IMR-90 (cell line): ENCODE measurements at regions not wholly inside any gene's neighbourhood (a gene's known extent, or its start where the extent isn't known, plus 50 kb on each side); places are given as distances from the start of the nearest gene placed in this dataset.

Source experiments
- ATAC-seq: fragments of 200-7000 bp; cut with Tn5 transposase; 2 replicates; pipeline ENCODE4 v1.9.1; 2020; ENCODE audit warnings: low read depth, mild to moderate bottlenecking, moderate library complexity
- BruUV-seq: library from RNA; stranded (reverse); fragments of 400-500 nt; replicated peaks from 2 replicates; lab custom pipeline; 2021; lab: Mats Ljungman, UMichigan
- CTCF ChIA-PET: fragments of 300-600 bp; formaldehyde crosslinking; extraction: SDS; loops from one replicate; lab custom pipeline; 2021; ENCODE audit warnings: antibody characterized with exemption; lab: Yijun Ruan, JAX
- POLR2A ChIA-PET: fragments of 300-600 bp; sonication (Branson Sonifier 250); formaldehyde crosslinking; loops from one replicate; lab custom pipeline; 2022; ENCODE audit warnings: antibody characterized with exemption; ENCODE audit not compliant: unreplicated experiment; lab: Charles Lee
- DNase-seq: peaks from one replicate; pipeline ENCODE4 v3.0.0; 2013
- H2AFZ ChIP-seq: replicated peaks from 2 replicates; pipeline ENCODE3; 2013; ENCODE audit warnings: low read length, mild to moderate bottlenecking; ENCODE audit not compliant: poor library complexity
- H2AK5ac ChIP-seq: 2 replicates; pipeline ENCODE4 v1.6.1; 2013; ENCODE audit warnings: low read depth, low read length, inconsistent platforms
- H2AK9ac ChIP-seq: replicated peaks from 2 replicates; pipeline ENCODE3; 2013; ENCODE audit warnings: mild to moderate bottlenecking, low read depth, low read length, moderate library complexity; ENCODE audit not compliant: poor library complexity
- H2BK120ac ChIP-seq: 2 replicates; pipeline ENCODE4 v1.6.1; 2013; ENCODE audit warnings: low read depth, low read length, inconsistent platforms
- H2BK15ac ChIP-seq: 3 replicates; pipeline ENCODE4 v1.6.1; 2013; ENCODE audit warnings: low read depth, low read length, inconsistent platforms
- H2BK20ac ChIP-seq: 2 replicates; pipeline ENCODE4 v1.6.1; 2013; ENCODE audit warnings: low read depth, mild to moderate bottlenecking, inconsistent platforms, low read length, moderate library complexity
- H2BK5ac ChIP-seq: 2 replicates; pipeline ENCODE4 v1.6.1; 2013; ENCODE audit warnings: mild to moderate bottlenecking, low read depth, low read length, inconsistent platforms; ENCODE audit not compliant: poor library complexity, severe bottlenecking
- H3K14ac ChIP-seq: replicated peaks from 2 replicates; pipeline ENCODE4 v1.6.1; 2013; ENCODE audit warnings: low read depth, low read length, inconsistent platforms
- H3K18ac ChIP-seq: 2 replicates; pipeline ENCODE4 v1.6.1; 2013; ENCODE audit warnings: low read depth, low read length, control low read depth
- H3K23ac ChIP-seq: 2 replicates; pipeline ENCODE4 v1.6.1; 2013; ENCODE audit warnings: low read depth, low read length, inconsistent platforms
- H3K27ac ChIP-seq: 2 replicates; pipeline ENCODE4 v1.5.1; 2013; ENCODE audit warnings: mild to moderate bottlenecking, control low read depth, low read length; ENCODE audit not compliant: insufficient read depth
- H3K27me3 ChIP-seq: 2 replicates; pipeline ENCODE4 v1.6.1; 2013; ENCODE audit warnings: low read length; ENCODE audit not compliant: control insufficient read depth, insufficient read depth
- H3K36me3 ChIP-seq: 2 replicates; pipeline ENCODE4 v1.6.1; 2013; ENCODE audit warnings: low read length, mixed read lengths; ENCODE audit not compliant: control insufficient read depth, insufficient read depth
- H3K4ac ChIP-seq: 2 replicates; pipeline ENCODE4 v1.6.1; 2013; ENCODE audit warnings: low read depth, low read length, inconsistent platforms
- H3K4me1 ChIP-seq: 2 replicates; pipeline ENCODE4 v1.6.1; 2013; ENCODE audit warnings: low read length, mixed read lengths; ENCODE audit not compliant: control insufficient read depth, insufficient read depth
- H3K4me2 ChIP-seq: 2 replicates; pipeline ENCODE4 v1.6.1; 2013; ENCODE audit warnings: low read depth, mild to moderate bottlenecking, control low read depth, low read length, moderate library complexity
- H3K4me3 ChIP-seq: 2 replicates; pipeline ENCODE4 v1.5.1; 2013; ENCODE audit warnings: low read depth, mild to moderate bottlenecking, control low read depth, low read length, moderate library complexity; ENCODE audit not compliant: insufficient read depth
- H3K56ac ChIP-seq: 2 replicates; pipeline ENCODE4 v1.6.1; 2013; ENCODE audit warnings: low read length, inconsistent platforms; ENCODE audit not compliant: insufficient read depth; ENCODE audit errors: extremely low read depth
- H3K79me1 ChIP-seq, 2 experiments: 2 replicates each; pipeline ENCODE4 v1.6.1; 2013; ENCODE audit warnings: low read length in 2 of 2, inconsistent platforms in 1 of 2, low read depth in 1 of 2
- H3K9ac ChIP-seq: 2 replicates; pipeline ENCODE4 v1.6.1; 2013; ENCODE audit warnings: low read depth, low read length, control low read depth
- H3K9me1 ChIP-seq: 2 replicates; pipeline ENCODE4 v1.6.1; 2013; ENCODE audit warnings: low read length, inconsistent platforms; ENCODE audit not compliant: insufficient read depth
- H3K9me3 ChIP-seq: 2 replicates; pipeline ENCODE4 v1.6.1; 2013; ENCODE audit warnings: low read length; ENCODE audit not compliant: control insufficient read depth, insufficient read depth
- H4K20me1 ChIP-seq: 2 replicates; pipeline ENCODE4 v1.6.1; 2013; ENCODE audit warnings: low read length, inconsistent platforms; ENCODE audit not compliant: insufficient read depth
- H4K5ac ChIP-seq: 2 replicates; pipeline ENCODE4 v1.6.1; 2013; ENCODE audit warnings: mild to moderate bottlenecking, low read depth, low read length, control low read depth
- H4K8ac ChIP-seq, 2 experiments: 2 replicates each; pipeline ENCODE4 v1.6.1; 2013; ENCODE audit warnings: low read depth in 2 of 2, low read length in 2 of 2, control low read depth in 1 of 2, inconsistent platforms in 1 of 2
- H4K91ac ChIP-seq: 2 replicates; pipeline ENCODE4 v1.6.1; 2013; ENCODE audit warnings: low read depth, low read length, inconsistent platforms; ENCODE audit not compliant: insufficient read depth
- CTCF ChIP-seq: conservative IDR thresholded peaks from 2 replicates; pipeline ENCODE4 v1.5.1; 2012; ENCODE audit warnings: mild to moderate bottlenecking, low read depth, low read length, improper control_type of control experiment
- MAFK ChIP-seq: IDR thresholded peaks from 2 replicates; pipeline ENCODE4 v1.6.1; 2012; ENCODE audit warnings: low read depth, low read length, improper control_type of control experiment
- RAD21 ChIP-seq: IDR thresholded peaks from 2 replicates; pipeline ENCODE4 v1.6.1; 2012; ENCODE audit warnings: low read length, improper control_type of control experiment
- RFX5 ChIP-seq: IDR thresholded peaks from 2 replicates; pipeline ENCODE4 v1.8.0; 2012; ENCODE audit warnings: low read depth, mild to moderate bottlenecking, low read length, moderate library complexity
- WGBS, 2 experiments: methylation state at CpG; one replicate each; pipeline versions ENCODE4 v1.1.5 to v1.1.7; 2013; ENCODE audit warnings: missing lambda C conversion rate in 2 of 2; ENCODE audit not compliant: insufficient read length in 1 of 2; ENCODE audit errors: extremely low coverage in 2 of 2; 5-methylcytosine and 5-hydroxymethylcytosine counted together
- dilution Hi-C: fragments of 300-500 bp; cut with HindIII; formaldehyde crosslinking; loops from one replicate; pipeline ENCODE4 v1.14.3; 2018; ENCODE audit warnings: low sequenced_read_pairs; ENCODE audit not compliant: unreplicated experiment
- in situ Hi-C: fragments of 300-500 bp; cut with MboI; formaldehyde crosslinking; loops from 3 replicates; pipeline ENCODE4 v1.14.3; 2019; ENCODE audit warnings: low sequenced_read_pairs, inconsistent platforms, mixed read lengths
- intact Hi-C: fragments of 100-400 bp; cut with micrococcal nuclease; formaldehyde crosslinking; loops from 2 replicates; pipeline ENCODE4 v1.10.0; 2022

- in situ Hi-C loops, result no loop called here
These were observed 100.3 kb downstream of the PCSK1 start for GRCh38 chr5:96332535-96333366.

More at GRCh38 chr5:96332535-96333366, 100.3 kb downstream of the PCSK1 start:
- 100% methylated on average over 1 of the region's 14 CpGs; no CpG with 5 or more reads in 1 of the 2 experiments for WGBS, 2 experiments
- Histone ChIP-seq H2BK20ac (peak overlapping the region; percentile 67; the same call in 1 of the 2 replicates), H3K4me2 (no peak overlapping the region), H2AFZ (no peak overlapping the region), H3K14ac (peak overlapping the region; percentile 36; the same call in 1 of the 2 replicates), H3K27ac (peak overlapping the region; percentile 26; the same call in 1 of the 2 replicates), H3K9me3 (no peaks in the 10 kb centered on the region), H3K23ac (no peak overlapping the region), H3K4me1 (peaks cover 25% of the 10 kb centered on the region), H3K9ac (no peak overlapping the region), H3K79me1 (peaks cover 0 to 12% of the 10 kb centered on the region in 2 experiments; a peak in 1 of 4 replicates), H3K56ac (no peak overlapping the region), H3K4ac (peak overlapping the region; percentile 74), H3K36me3 (no peaks in the 10 kb centered on the region), H4K91ac (peak overlapping the region; percentile 79), H2BK15ac (peak overlapping the region; percentile 71; the same call in 2 of the 3 replicates), H2AK5ac (peak overlapping the region; percentile 63), H4K20me1 (no peaks in the 10 kb centered on the region), H2BK5ac (peak overlapping the region; percentile 3), H4K5ac (peak overlapping the region; percentile 67), H3K27me3 (no peaks in the 10 kb centered on the region), H2BK120ac (peak overlapping the region; percentile 93), H3K18ac (peak overlapping the region; percentile 82), H2AK9ac (no peak overlapping the region), H4K8ac (peak overlapping the region; percentile 14 to 32; a peak in 2 of 4 replicates), H3K4me3 (no peak overlapping the region), H3K9me1 (peaks cover 5% of the 10 kb centered on the region; the same call in 1 of the 2 replicates)
- no peak for ATAC-seq
- no peak for DNase-seq
- ChIA-PET POLR2A (no interaction called here), CTCF (no interaction called here)
- BruUV-seq, result no TSS peak
- dilution Hi-C loops, result no loop called here
- TF ChIP-seq CTCF (no peak), MAFK (peak; percentile 59), RAD21 (no peak), RFX5 (no peak)
- intact Hi-C loops, result loop anchor here (10.0 kb wide), 2 partner anchors 158 to 218 kb away; no protein-coding TSS in a partner anchor
